HepG2 (cell line): ENCODE measurements at regions not wholly inside any gene's neighbourhood (a gene's known extent, or its start where the extent isn't known, plus 50 kb on each side); places are given as distances from the start of the nearest gene placed in this dataset.

Experiments
- ATAC-seq: fragments of 200-7000 bp; cut with Tn5 transposase; 3 replicates; pipeline ENCODE4 v1.9.1; 2020; ENCODE audit warnings: mild to moderate bottlenecking, moderate library complexity
- BruUV-seq: library from RNA; stranded (reverse); fragments of 400-500 nt; replicated peaks from 2 replicates; lab custom pipeline; 2021; lab: Mats Ljungman, UMichigan
- CTCF ChIA-PET: fragments of 300-600 bp; formaldehyde crosslinking; extraction: SDS; loops from one replicate; lab custom pipeline; 2021; ENCODE audit warnings: low total read pairs, inconsistent platforms, low intra/inter-chr PET ratio; lab: Yijun Ruan, JAX
- POLR2A ChIA-PET: fragments of 350-600 bp; sonication (Branson Sonifier 250); formaldehyde crosslinking; loops from one replicate; lab custom pipeline; 2020; ENCODE audit warnings: antibody characterized with exemption, inconsistent platforms; lab: Yijun Ruan, JAX
- DNase-seq: peaks from one replicate; pipeline ENCODE4 v3.0.0-alpha.2; 2015; ENCODE audit warnings: low spot score
- FAIRE-seq: peaks from 3 replicates; lab custom pipeline; 2011; peaks lifted over from hg19 to GRCh38; lab: Jason Lieb, UNC
- H2AFZ ChIP-seq: one replicate; pipeline ENCODE4 v1.6.1; 2011; ENCODE audit warnings: low read length, inconsistent platforms
- H3K27ac ChIP-seq: fragments of 300-600 bp; 3 replicates; pipeline ENCODE4 v1.8.0; 2011; ENCODE audit warnings: mixed run types, mild to moderate bottlenecking, mixed read lengths, low read length, inconsistent platforms; ENCODE audit not compliant: insufficient read depth; ENCODE audit errors: extremely low read length
- H3K27me3 ChIP-seq, 2 experiments: fragments of 200-600 bp in 1 of 2; 2 replicates in 1 of 2; 3 replicates in 1 of 2; pipeline versions ENCODE4 v1.6.0 to v1.8.0; 2011; ENCODE audit warnings: low read length in 2 of 2, mild to moderate bottlenecking in 2 of 2, moderate library complexity in 2 of 2, inconsistent platforms in 1 of 2; ENCODE audit not compliant: insufficient read depth in 2 of 2, control insufficient read depth in 1 of 2
- H3K36me3 ChIP-seq, 2 experiments: fragments of 200-600 bp in 1 of 2; replicated peaks in 1 of 2; 2 replicates in 1 of 2; 3 replicates in 1 of 2; pipeline versions ENCODE4 v1.5.1 to v1.8.0; 2011; ENCODE audit warnings: low read length in 2 of 2, inconsistent platforms in 1 of 2; ENCODE audit not compliant: insufficient read depth in 2 of 2, control insufficient read depth in 1 of 2
- H3K4me1 ChIP-seq: 2 replicates; pipeline ENCODE4 v1.5.1; 2012; ENCODE audit warnings: low read length, inconsistent platforms; ENCODE audit not compliant: insufficient read depth
- H3K4me2 ChIP-seq: 2 replicates; pipeline ENCODE4 v1.6.0; 2011; ENCODE audit warnings: low read depth, low read length, inconsistent platforms
- H3K4me3 ChIP-seq, 3 experiments: fragments of 200-600 bp in 1 of 3; sonication (generic), shearing (Covaris generic) in 1 of 3; replicated peaks in 1 of 3; 2 replicates each; pipeline ENCODE4 v1.5.1; 2011 to 2016; ENCODE audit warnings: low read length in 3 of 3, inconsistent platforms in 2 of 3, low read depth in 2 of 3, mild to moderate bottlenecking in 2 of 3, control low read depth in 1 of 3, mixed read lengths in 1 of 3; ENCODE audit not compliant: insufficient read depth in 1 of 3
- H3K79me2 ChIP-seq: one replicate; pipeline ENCODE4 v1.6.1; 2011; ENCODE audit warnings: low read length, inconsistent platforms; ENCODE audit not compliant: insufficient read depth
- H3K9ac ChIP-seq: 2 replicates; pipeline ENCODE4 v1.6.0; 2011; ENCODE audit warnings: mild to moderate bottlenecking, low read depth, low read length, inconsistent platforms; ENCODE audit not compliant: insufficient read depth
- H3K9me3 ChIP-seq: 2 replicates; pipeline ENCODE4 v1.5.1; 2012; ENCODE audit warnings: mild to moderate bottlenecking, low read length
- H4K20me1 ChIP-seq: 2 replicates; pipeline ENCODE4 v1.6.0; 2011; ENCODE audit warnings: inconsistent platforms, mild to moderate bottlenecking, low read length, moderate library complexity; ENCODE audit not compliant: insufficient read depth
- AHR ChIP-seq: IDR thresholded peaks from 2 replicates; pipeline ENCODE4 v1.6.1; 2018; ENCODE audit warnings: missing genetic modification reagents, missing compliant biosample characterization
- ATRX ChIP-seq: sonication (generic); formaldehyde crosslinking; IDR thresholded peaks from 2 replicates; pipeline ENCODE4 v1.4.0; 2020; ENCODE audit warnings: missing genetic modification reagents, borderline replicate concordance
- CENPX ChIP-seq: sonication (generic); formaldehyde crosslinking; IDR thresholded peaks from 2 replicates; pipeline ENCODE4 v1.9.0; 2021; ENCODE audit warnings: mild to moderate bottlenecking, missing genetic modification reagents, moderate library complexity
- FOXK2 ChIP-seq: fragments of 450-650 bp; IDR thresholded peaks from 2 replicates; pipeline ENCODE4 v1.6.1; 2016
- HNF4A ChIP-seq: sonication (generic); formaldehyde crosslinking; IDR thresholded peaks from 2 replicates; pipeline ENCODE4 v1.4.0; 2020; ENCODE audit warnings: missing genetic modification reagents
- RXRA ChIP-seq: sonication (generic); formaldehyde crosslinking; IDR thresholded peaks from 2 replicates; pipeline ENCODE4 v1.5.1; 2020; ENCODE audit warnings: missing genetic modification reagents
- WGBS: methylation state at CpG from one replicate; pipeline ENCODE4 v1.1.6; 2017; ENCODE audit warnings: low lambda C conversion rate; 5-methylcytosine and 5-hydroxymethylcytosine counted together
- in situ Hi-C: cut with HindIII; loops from 2 replicates; pipeline ENCODE4 v1.10.0; 2017; ENCODE audit warnings: low pct_unique_long_range_greater_than_20kb; ENCODE audit not compliant: extremely low pct_ligation_motif_present
- intact Hi-C: fragments of 100-400 bp; cut with micrococcal nuclease; formaldehyde crosslinking; loops from one replicate; pipeline ENCODE4 v1.10.0; 2022; ENCODE audit not compliant: unreplicated experiment
- TF ChIP-seq, protein P1 (sequence below): sonication (generic); formaldehyde crosslinking; IDR thresholded peaks from 2 replicates; pipeline ENCODE4 v1.4.0; 2020; ENCODE audit warnings: missing genetic modification reagents
- TF ChIP-seq, protein P2 (sequence below): IDR thresholded peaks from 2 replicates; pipeline ENCODE4 v1.6.1; 2016; ENCODE audit warnings: low read depth, missing genetic modification reagents, missing compliant biosample characterization

DNA sequence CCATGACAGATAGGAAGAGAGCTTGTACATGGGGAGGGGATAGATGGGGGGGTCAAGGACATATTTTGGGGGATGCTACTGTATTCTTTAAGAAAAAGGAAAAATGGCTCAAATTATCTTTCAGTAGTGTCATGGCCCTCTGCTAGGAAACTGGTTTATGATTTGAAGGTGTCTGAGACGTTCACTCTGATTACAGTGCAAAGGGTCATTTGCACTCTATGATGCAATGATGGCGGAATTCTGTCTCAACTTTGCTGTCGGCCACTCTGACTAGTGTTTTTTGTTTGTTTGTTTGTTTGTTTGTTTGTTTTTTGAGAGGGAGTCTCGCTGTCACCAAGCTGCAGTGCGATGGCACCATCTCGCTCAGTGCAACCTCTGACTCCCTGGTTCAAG, 180.0 kb downstream of the SOX4 start (continued):
- TF ChIP-seq CENPX (no peak), HNF4A (CRISPR knock-in tag) (no peak), ATRX (CRISPR knock-in tag) (no peak), FOXK2 (no peak)

DNA sequence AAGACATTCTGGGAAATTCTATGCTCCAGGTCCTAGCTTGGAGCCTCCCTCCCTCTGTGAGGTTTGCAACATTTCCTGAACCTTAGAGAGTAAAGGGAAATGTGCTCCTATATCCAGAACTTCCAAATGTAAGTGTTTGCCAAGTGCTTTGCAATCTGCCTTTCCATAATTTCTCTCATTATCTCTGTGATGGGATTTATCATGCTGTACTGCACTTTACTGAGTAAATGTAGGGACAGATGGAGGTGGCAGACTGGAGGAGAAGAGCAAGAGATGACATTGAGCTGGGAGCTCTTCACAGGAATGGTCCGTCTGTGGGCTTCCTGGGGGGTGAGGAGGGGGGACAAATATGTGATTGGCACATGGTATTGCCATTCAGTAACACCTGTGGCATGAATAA, 184.3 kb downstream of the SOX4 start:
- TF ChIP-seq, protein P1, sequence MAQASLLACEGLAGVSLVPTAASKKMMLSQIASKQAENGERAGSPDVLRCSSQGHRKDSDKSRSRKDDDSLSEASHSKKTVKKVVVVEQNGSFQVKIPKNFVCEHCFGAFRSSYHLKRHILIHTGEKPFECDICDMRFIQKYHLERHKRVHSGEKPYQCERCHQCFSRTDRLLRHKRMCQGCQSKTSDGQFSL (CRISPR knock-in tag), result no peak
- TF ChIP-seq RXRA (CRISPR knock-in tag) (no peak), AHR (CRISPR knock-in tag) (no peak)
- TF ChIP-seq, protein P2, sequence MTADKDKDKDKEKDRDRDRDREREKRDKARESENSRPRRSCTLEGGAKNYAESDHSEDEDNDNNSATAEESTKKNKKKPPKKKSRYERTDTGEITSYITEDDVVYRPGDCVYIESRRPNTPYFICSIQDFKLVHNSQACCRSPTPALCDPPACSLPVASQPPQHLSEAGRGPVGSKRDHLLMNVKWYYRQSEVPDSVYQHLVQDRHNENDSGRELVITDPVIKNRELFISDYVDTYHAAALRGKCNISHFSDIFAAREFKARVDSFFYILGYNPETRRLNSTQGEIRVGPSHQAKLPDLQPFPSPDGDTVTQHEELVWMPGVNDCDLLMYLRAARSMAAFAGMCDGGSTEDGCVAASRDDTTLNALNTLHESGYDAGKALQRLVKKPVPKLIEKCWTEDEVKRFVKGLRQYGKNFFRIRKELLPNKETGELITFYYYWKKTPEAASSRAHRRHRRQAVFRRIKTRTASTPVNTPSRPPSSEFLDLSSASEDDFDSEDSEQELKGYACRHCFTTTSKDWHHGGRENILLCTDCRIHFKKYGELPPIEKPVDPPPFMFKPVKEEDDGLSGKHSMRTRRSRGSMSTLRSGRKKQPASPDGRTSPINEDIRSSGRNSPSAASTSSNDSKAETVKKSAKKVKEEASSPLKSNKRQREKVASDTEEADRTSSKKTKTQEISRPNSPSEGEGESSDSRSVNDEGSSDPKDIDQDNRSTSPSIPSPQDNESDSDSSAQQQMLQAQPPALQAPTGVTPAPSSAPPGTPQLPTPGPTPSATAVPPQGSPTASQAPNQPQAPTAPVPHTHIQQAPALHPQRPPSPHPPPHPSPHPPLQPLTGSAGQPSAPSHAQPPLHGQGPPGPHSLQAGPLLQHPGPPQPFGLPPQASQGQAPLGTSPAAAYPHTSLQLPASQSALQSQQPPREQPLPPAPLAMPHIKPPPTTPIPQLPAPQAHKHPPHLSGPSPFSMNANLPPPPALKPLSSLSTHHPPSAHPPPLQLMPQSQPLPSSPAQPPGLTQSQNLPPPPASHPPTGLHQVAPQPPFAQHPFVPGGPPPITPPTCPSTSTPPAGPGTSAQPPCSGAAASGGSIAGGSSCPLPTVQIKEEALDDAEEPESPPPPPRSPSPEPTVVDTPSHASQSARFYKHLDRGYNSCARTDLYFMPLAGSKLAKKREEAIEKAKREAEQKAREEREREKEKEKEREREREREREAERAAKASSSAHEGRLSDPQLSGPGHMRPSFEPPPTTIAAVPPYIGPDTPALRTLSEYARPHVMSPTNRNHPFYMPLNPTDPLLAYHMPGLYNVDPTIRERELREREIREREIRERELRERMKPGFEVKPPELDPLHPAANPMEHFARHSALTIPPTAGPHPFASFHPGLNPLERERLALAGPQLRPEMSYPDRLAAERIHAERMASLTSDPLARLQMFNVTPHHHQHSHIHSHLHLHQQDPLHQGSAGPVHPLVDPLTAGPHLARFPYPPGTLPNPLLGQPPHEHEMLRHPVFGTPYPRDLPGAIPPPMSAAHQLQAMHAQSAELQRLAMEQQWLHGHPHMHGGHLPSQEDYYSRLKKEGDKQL (CRISPR knock-in tag), result no peak
- no peak overlapping the region for H3K9ac ChIP-seq
- H4K20me1 ChIP-seq, result no peaks in the 10 kb centered on the region
- 30% methylated on average over 1 of the region's 1 CpG for WGBS
- no peaks in the 10 kb centered on the region for H3K79me2 ChIP-seq
- BruUV-seq, result no TSS peak
- no peaks in the 10 kb centered on the region for H3K36me3 ChIP-seq
- no peak overlapping the region for H3K4me3 ChIP-seq
- FAIRE-seq, result no peak
- no peak overlapping the region for H2AFZ ChIP-seq
- intact Hi-C loops (no loop called here), in situ Hi-C loops (no loop called here)
- H3K27me3 ChIP-seq, result no peaks in the 10 kb centered on the region
- H3K4me1 ChIP-seq, result 0 out of 2 replicates have a peak, but pooled peaks cover 4% of the 10 kb centered on the region
- ChIA-PET CTCF (no interaction called here), POLR2A (no interaction called here)
- no peak overlapping the region for H3K27ac ChIP-seq
- DNase-seq, result no peak
- no peaks in the 10 kb centered on the region for H3K9me3 ChIP-seq
- no peak for ATAC-seq
- H3K4me2 ChIP-seq, result no peak overlapping the region
